SJCRH30 (cell line): ENCODE measurements at regions not wholly inside any gene's neighbourhood (a gene's known extent, or its start where the extent isn't known, plus 50 kb on each side); places are given as distances from the start of the nearest gene placed in this dataset.

Source experiments
- DNase-seq, 2 experiments: peaks; one replicate each; pipeline ENCODE4 v3.0.0-alpha.2; 2015 to 2020
- H3K27ac ChIP-seq: fragments of 250-450 bp; sonication (Bioruptor Pico); 2 replicates; pipeline ENCODE4 v1.5.1; 2020; ENCODE audit warnings: mild to moderate bottlenecking, moderate library complexity
- H3K27me3 ChIP-seq: fragments of 250-450 bp; sonication (Bioruptor Pico); 2 replicates; pipeline ENCODE4 v1.5.1; 2020; ENCODE audit warnings: mild to moderate bottlenecking, moderate library complexity
- H3K36me3 ChIP-seq: fragments of 250-450 bp; sonication (Bioruptor Pico); 2 replicates; pipeline ENCODE4 v1.5.1; 2020; ENCODE audit warnings: mild to moderate bottlenecking, moderate library complexity
- H3K4me1 ChIP-seq: fragments of 250-450 bp; sonication (Bioruptor Pico); 2 replicates; pipeline ENCODE4 v1.5.1; 2020; ENCODE audit warnings: mild to moderate bottlenecking, moderate library complexity
- H3K4me3 ChIP-seq: fragments of 250-450 bp; sonication (Bioruptor Pico); 2 replicates; pipeline ENCODE4 v1.5.1; 2020; ENCODE audit warnings: mild to moderate bottlenecking, moderate library complexity
- H3K9me3 ChIP-seq: fragments of 250-450 bp; sonication (Bioruptor Pico); replicated peaks from 2 replicates; pipeline ENCODE4 v1.5.1; 2020; ENCODE audit warnings: mild to moderate bottlenecking, moderate library complexity

- H3K27ac ChIP-seq = no peak overlapping the region
- peaks cover 18% of the 10 kb centered on the region for H3K4me1 ChIP-seq
- no peak for DNase-seq
- H3K9me3 ChIP-seq = no peaks in the 10 kb centered on the region
- no peaks in the 10 kb centered on the region for H3K27me3 ChIP-seq
- no peaks in the 10 kb centered on the region for H3K36me3 ChIP-seq
- H3K4me3 ChIP-seq = no peak overlapping the region
These were observed 51.9 kb upstream of the RAI14 start for GRCh38 chr5:34604119-34604675.

GRCh38 chr5:34606101-34606500 lies 50.0 kb upstream of the RAI14 start:
- Histone ChIP-seq H3K9me3 (no peaks in the 10 kb centered on the region), H3K4me1 (peaks cover 36% of the 10 kb centered on the region), H3K27me3 (no peaks in the 10 kb centered on the region), H3K4me3 (no peak overlapping the region), H3K27ac (no peak overlapping the region), H3K36me3 (no peaks in the 10 kb centered on the region)
- DNase-seq = no peak
